ENCODE measurements at regions not wholly inside any gene's neighbourhood (a gene's known extent, or its start where the extent isn't known, plus 50 kb on each side); places are given as distances from the start of the nearest gene placed in this dataset.

- TF ChIP-seq CTCF (IDR thresholded peaks at IDR 0.05; ENCODE audit: insufficient read depth, low read length) (no peak), POLR2AphosphoS5 (IDR thresholded peaks at IDR 0.05; ENCODE audit: low read depth) (no peak), REST (IDR thresholded peaks at IDR 0.05; ENCODE audit: insufficient replicate concordance, low read depth) (no peak), GABPA (IDR thresholded peaks at IDR 0.05; ENCODE audit: low read depth) (no peak)
These were observed 258.7 kb upstream of the IL12B start for GRCh38 chr5:159588941-159589340.
